GM18861 (cell line): ENCODE measurements at regions not wholly inside any gene's neighbourhood (a gene's known extent, or its start where the extent isn't known, plus 50 kb on each side); places are given as distances from the start of the nearest gene placed in this dataset.
"Not testable (repeated sequence)": the region's sequence is repeated elsewhere in the genome, so short reads cannot be mapped to it uniquely, and the experiment has no call there.

Source experiments
- ATAC-seq: cut with Tn5 transposase; IDR thresholded peaks from one replicate; pipeline ENCODE4 v1.9.1; 2021; ENCODE audit not compliant: unreplicated experiment

GRCh38 chr13:71218960-71219359, 648.0 kb downstream of the DACH1 start:
- ATAC-seq = no peak

- ATAC-seq = no peak
Measured at GRCh38 chr13:71217827-71218226, 649.2 kb downstream of the DACH1 start.

- ATAC-seq = no peak
Measured at GRCh38 chr13:71214821-71215220, 652.2 kb downstream of the DACH1 start.

GRCh38 chr13:71214357-71214756, 652.6 kb downstream of the DACH1 start:
- ATAC-seq = no peak

GRCh38 chr13:71213252-71213821, 653.7 kb downstream of the DACH1 start:
- ATAC-seq = no peak

GRCh38 chr13:71210861-71211260, 656.1 kb downstream of the DACH1 start:
- ATAC-seq = no peak

GRCh38 chr13:71209217-71209616, 657.8 kb downstream of the DACH1 start:
- no peak for ATAC-seq

- not testable (repeated sequence) for ATAC-seq
Measured at GRCh38 chr13:71184583-71184982, 682.4 kb downstream of the DACH1 start.

GRCh38 chr13:71183352-71183751, 683.7 kb downstream of the DACH1 start:
- not testable (repeated sequence) for ATAC-seq

- no peak for ATAC-seq
Measured at GRCh38 chr13:71171740-71172139, 695.3 kb downstream of the DACH1 start.

GRCh38 chr13:71169180-71169579, 697.8 kb downstream of the DACH1 start:
- ATAC-seq = no peak

GRCh38 chr13:71156550-71156949, 710.5 kb downstream of the DACH1 start:
- ATAC-seq = no peak

- ATAC-seq = no peak
Measured at GRCh38 chr13:71149498-71150363, 717.3 kb downstream of the DACH1 start.

- ATAC-seq = no peak
Measured at GRCh38 chr13:71149046-71149445, 718.0 kb downstream of the DACH1 start.

GRCh38 chr13:71148396-71148795, 718.6 kb downstream of the DACH1 start:
- ATAC-seq = no peak

- no peak for ATAC-seq
Measured at GRCh38 chr13:71144883-71145282, 722.1 kb downstream of the DACH1 start.

GRCh38 chr13:71137101-71137500, 729.9 kb downstream of the DACH1 start:
- ATAC-seq = no peak

GRCh38 chr13:71124230-71124629, 742.8 kb downstream of the DACH1 start:
- no peak for ATAC-seq

- ATAC-seq = no peak
Measured at GRCh38 chr13:71118779-71119364, 748.1 kb downstream of the DACH1 start.

- no peak for ATAC-seq
Measured at GRCh38 chr13:71117920-71118319, 749.1 kb downstream of the DACH1 start.

GRCh38 chr13:71115301-71115700, 751.7 kb downstream of the DACH1 start:
- ATAC-seq = no peak

GRCh38 chr13:71096421-71096820, 770.6 kb downstream of the DACH1 start:
- no peak for ATAC-seq
